ENCODE measurements at regions not wholly inside any gene's neighbourhood (a gene's known extent, or its start where the extent isn't known, plus 50 kb on each side); places are given as distances from the start of the nearest gene placed in this dataset.
"Not testable (repeated sequence)": the region's sequence is repeated elsewhere in the genome, so short reads cannot be mapped to it uniquely, and the experiment has no call there.

GRCh38 chr2:87290566-87291307, 269.1 kb upstream of the PLGLB1 start:
- TF ChIP-seq POLR2AphosphoS5, CTCF, POLR2A (IDR thresholded peaks at IDR 0.05): not testable (repeated sequence)
